Esophagus squamous epithelium (tissue), 5 donors: ENCODE measurements at regions not wholly inside any gene's neighbourhood (a gene's known extent, or its start where the extent isn't known, plus 50 kb on each side); places are given as distances from the start of the nearest gene placed in this dataset.

Experiments used
- DNase-seq: peaks from one replicate; lab custom pipeline; 2025; lab: John Stamatoyannopoulos, UW
- H3K27ac ChIP-seq, 4 donors: fragments of 200-600 bp; sonication (generic); one replicate each; pipeline ENCODE4 v1.5.1; 2016 to 2019; ENCODE audit warnings: mild to moderate bottlenecking in 1 of 4
- H3K27me3 ChIP-seq, 4 donors: fragments of 200-600 bp; sonication (generic); 1 replicate in 3 of 4; 2 replicates in 1 of 4; pipeline versions ENCODE4 v1.5.1 to v1.6.0; 2017 to 2021; ENCODE audit warnings: antibody characterized with exemption in 1 of 4
- H3K36me3 ChIP-seq, 3 donors: fragments of 200-600 bp; sonication (generic); one replicate each; pipeline ENCODE4 v1.5.1; 2016 to 2019
- H3K4me1 ChIP-seq, 3 donors: fragments of 200-600 bp; sonication (generic); one replicate each; pipeline ENCODE4 v1.5.1; 2017 to 2019
- H3K4me3 ChIP-seq, 4 donors: fragments of 200-600 bp; sonication (generic); 1 replicate in 3 of 4; 2 replicates in 1 of 4; pipeline ENCODE4 v1.5.1; 2016 to 2019; ENCODE audit warnings: mild to moderate bottlenecking in 2 of 4, moderate library complexity in 1 of 4
- H3K9me3 ChIP-seq, 3 donors: fragments of 200-600 bp; sonication (generic); one replicate each; pipeline ENCODE4 v1.5.1; 2016 to 2019
- CTCF ChIP-seq, 6 experiments: fragments of 450-650 bp in 4 of 6; fragments of 200-600 bp in 2 of 6; sonication (generic) in 2 of 6; IDR thresholded peaks; one replicate each; pipeline ENCODE4 v1.5.1; 2016 to 2019; ENCODE audit warnings: antibody characterized with exemption in 6 of 6, mild to moderate bottlenecking in 4 of 6, moderate library complexity in 4 of 6
- POLR2A ChIP-seq, 4 donors: fragments of 450-650 bp; IDR thresholded peaks; one replicate each; pipeline ENCODE4 v1.6.1; 2017; ENCODE audit warnings: antibody characterized with exemption in 4 of 4, mild to moderate bottlenecking in 4 of 4, moderate library complexity in 3 of 4
- WGBS, 2 donors: methylation state at CpG; one replicate each; pipeline ENCODE4 v1.1.5; 2018; 5-methylcytosine and 5-hydroxymethylcytosine counted together
- intact Hi-C: fragments of 100-400 bp; cut with DNase I; formaldehyde crosslinking; loops from one replicate; pipeline ENCODE4 v1.15.0; 2022
- donor health status: DM: yes; HTN: yes; CAD: no.

GRCh38 chr9:134516464-134516863 is 125.1 kb upstream of the COL5A1 start:
- DNase-seq = no peak
- Histone ChIP-seq H3K27ac (no peak overlapping the region), H3K4me3 (no peak overlapping the region), H3K36me3 (no peaks in the 10 kb centered on the region), H3K4me1 (no peaks in the 10 kb centered on the region), H3K27me3 (peaks cover 0 to 11% (median 0%) of the 10 kb centered on the region in 4 donors), H3K9me3 (peaks cover 0 to 5% (median 0%) of the 10 kb centered on the region in 3 donors)
- 72 to 84% methylated on average over 4 to 5 of the region's 5 CpGs for WGBS, 2 donors
- TF ChIP-seq CTCF (IDR thresholded peaks at IDR 0.05) = no peak
- TF ChIP-seq POLR2A (IDR thresholded peaks at IDR 0.05) = no peak
- intact Hi-C loops = no loop called here

DNA sequence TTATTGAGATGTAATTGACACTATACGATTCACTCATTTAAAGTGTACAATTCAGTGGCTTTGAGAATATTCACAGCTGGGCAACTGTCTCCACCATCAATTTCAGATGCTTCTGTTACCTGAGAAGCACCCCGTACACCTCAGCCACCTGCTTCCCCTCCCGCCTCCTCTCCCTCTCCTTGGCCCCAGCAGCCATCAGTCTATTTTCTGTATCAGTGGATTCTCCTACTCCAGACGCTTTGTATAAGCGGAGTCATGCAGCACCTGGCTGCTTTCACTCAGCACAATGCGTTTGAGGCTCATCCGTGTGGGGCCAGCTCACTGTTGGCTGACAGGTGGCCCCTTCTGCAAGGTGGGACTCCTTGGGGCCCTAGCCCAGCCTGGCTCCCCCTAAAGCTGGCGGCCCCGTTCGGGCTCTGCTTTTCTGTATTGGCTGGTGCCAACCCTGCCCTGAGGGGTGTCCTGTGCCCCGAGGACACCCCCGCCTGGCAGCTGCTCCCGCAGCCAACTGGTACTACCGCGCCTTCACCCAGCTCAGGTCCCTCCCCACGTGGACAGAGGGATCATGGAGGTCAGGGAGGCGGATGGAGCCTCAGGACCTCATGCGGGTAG is 124.4 kb upstream of the COL5A1 start:
- 76 to 83% methylated on average over 6 to 11 of the region's 18 CpGs for WGBS, 2 donors
- H3K27me3 ChIP-seq = peaks cover 0 to 11% (median 0%) of the 10 kb centered on the region in 4 donors

DNA sequence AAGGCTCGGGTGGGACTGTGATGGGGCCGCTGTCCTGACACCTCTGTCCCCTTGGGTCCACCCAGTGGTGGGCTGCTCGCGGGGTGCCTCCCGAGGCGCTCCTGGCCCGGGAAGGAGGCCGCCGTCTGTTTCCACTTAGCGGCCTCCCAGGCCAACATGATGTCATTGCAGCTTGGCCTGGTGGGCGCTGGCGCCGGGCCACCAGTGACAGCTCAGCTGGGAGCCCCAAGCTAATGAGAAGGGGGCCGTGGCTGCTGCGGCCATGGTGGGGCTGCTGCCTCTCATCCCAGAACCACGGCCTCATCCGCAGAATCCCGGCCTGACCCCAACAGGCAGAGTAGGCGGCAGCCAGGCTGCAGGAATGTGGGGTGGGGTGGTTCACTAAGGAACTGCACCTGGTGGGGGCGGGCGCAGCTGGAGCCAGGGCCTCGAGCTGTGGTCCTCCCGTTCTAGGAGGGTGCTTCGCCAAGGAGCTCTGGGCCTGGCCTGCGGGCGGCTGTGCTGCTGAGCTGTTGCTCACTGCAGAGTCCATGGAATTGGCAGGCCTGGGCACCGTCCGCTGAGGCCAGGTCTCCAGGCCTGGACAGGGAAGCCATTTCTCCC is 123.5 kb upstream of the COL5A1 start:
- peaks cover 0 to 5% (median 0%) of the 10 kb centered on the region in 3 donors for H3K9me3 ChIP-seq
- TF ChIP-seq POLR2A (IDR thresholded peaks at IDR 0.05) (no peak), CTCF (IDR thresholded peaks at IDR 0.05) (no peak)
- H3K36me3 ChIP-seq = no peaks in the 10 kb centered on the region
- WGBS, 2 donors = 77 to 82% methylated on average over 2 to 5 of the region's 28 CpGs
- no peak for DNase-seq
- intact Hi-C loops = no loop called here
- no peaks in the 10 kb centered on the region for H3K4me1 ChIP-seq
- no peak overlapping the region for H3K4me3 ChIP-seq
- peak overlapping the region in 1 of 4 donors; percentile 9 for H3K27ac ChIP-seq
- peaks cover 0 to 14% (median 0%) of the 10 kb centered on the region in 4 donors for H3K27me3 ChIP-seq

More for the DNA sequence above, 124.4 kb upstream of the COL5A1 start:
- Histone ChIP-seq H3K4me1 (no peaks in the 10 kb centered on the region), H3K27ac (no peak overlapping the region), H3K4me3 (no peak overlapping the region), H3K9me3 (peaks cover 0 to 5% (median 0%) of the 10 kb centered on the region in 3 donors), H3K36me3 (no peaks in the 10 kb centered on the region)
- no peak for DNase-seq
- intact Hi-C loops = no loop called here
- TF ChIP-seq CTCF (IDR thresholded peaks at IDR 0.05) = no peak

DNA sequence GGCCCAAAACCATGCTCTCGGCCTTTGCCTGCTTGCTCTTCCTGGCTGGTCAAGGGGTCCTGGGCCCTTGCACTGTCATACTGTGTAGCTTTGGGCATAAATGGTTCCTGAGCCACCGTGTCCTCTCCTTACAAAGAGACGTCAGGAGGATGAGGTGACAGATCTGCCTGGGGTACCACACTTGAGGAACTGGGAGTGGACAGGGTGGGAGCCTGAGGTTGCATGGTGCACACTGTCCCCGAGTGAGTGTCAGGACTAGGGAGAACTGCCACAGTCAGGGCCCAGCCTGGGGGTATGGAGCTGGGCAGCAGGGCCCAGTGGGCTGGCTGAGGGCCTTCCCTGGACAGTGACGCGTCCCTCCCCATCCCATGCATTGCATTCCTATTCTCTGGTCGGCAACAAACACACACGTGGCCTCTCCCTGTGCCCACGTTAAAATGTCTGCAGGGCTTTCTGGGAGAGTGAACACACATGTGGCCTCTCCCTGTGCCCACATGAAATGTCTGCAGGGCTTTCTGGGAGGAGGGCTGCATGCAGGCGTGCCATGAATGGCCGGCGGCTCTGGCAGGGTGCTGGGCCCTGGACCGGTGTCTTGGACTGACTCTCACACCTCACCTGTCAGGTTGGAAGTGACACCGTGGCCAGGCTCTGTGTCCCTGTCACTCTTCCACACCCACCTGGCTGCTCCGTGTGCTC is 122.1 kb upstream of the COL5A1 start:
- no peak for TF ChIP-seq POLR2A (IDR thresholded peaks at IDR 0.05)
- intact Hi-C loops = no loop called here
- H3K4me1 ChIP-seq = no peaks in the 10 kb centered on the region
- H3K27ac ChIP-seq = no peak overlapping the region
- WGBS, 2 donors = 68 to 89% methylated on average over 5 to 8 of the region's 15 CpGs
- no peak overlapping the region for H3K4me3 ChIP-seq
- peaks cover 0 to 20% (median 0%) of the 10 kb centered on the region in 4 donors for H3K27me3 ChIP-seq
- peaks cover 0 to 5% (median 0%) of the 10 kb centered on the region in 3 donors for H3K9me3 ChIP-seq
- DNase-seq = no peak
- H3K36me3 ChIP-seq = no peaks in the 10 kb centered on the region

GRCh38 chr9:134521817-134522501 is 119.6 kb upstream of the COL5A1 start:
- no peak for DNase-seq
- no peak overlapping the region for H3K4me3 ChIP-seq
- 78 to 83% methylated on average over 1 to 3 of the region's 25 CpGs for WGBS, 2 donors
- TF ChIP-seq CTCF (IDR thresholded peaks at IDR 0.05) (no peak), POLR2A (IDR thresholded peaks at IDR 0.05) (no peak)
- H3K27ac ChIP-seq = no peak overlapping the region
- no peaks in the 10 kb centered on the region for H3K4me1 ChIP-seq
- peaks cover 0 to 5% (median 0%) of the 10 kb centered on the region in 3 donors for H3K9me3 ChIP-seq
- intact Hi-C loops = no loop called here
- H3K27me3 ChIP-seq = peaks cover 0 to 40% (median 0%) of the 10 kb centered on the region in 4 donors
- no peaks in the 10 kb centered on the region for H3K36me3 ChIP-seq
